ENCODE measurements at regions not wholly inside any gene's neighbourhood (a gene's known extent, or its start where the extent isn't known, plus 50 kb on each side); places are given as distances from the start of the nearest gene placed in this dataset.
"Not testable (repeated sequence)": the region's sequence is repeated elsewhere in the genome, so short reads cannot be mapped to it uniquely, and the experiment has no call there.

DNA sequence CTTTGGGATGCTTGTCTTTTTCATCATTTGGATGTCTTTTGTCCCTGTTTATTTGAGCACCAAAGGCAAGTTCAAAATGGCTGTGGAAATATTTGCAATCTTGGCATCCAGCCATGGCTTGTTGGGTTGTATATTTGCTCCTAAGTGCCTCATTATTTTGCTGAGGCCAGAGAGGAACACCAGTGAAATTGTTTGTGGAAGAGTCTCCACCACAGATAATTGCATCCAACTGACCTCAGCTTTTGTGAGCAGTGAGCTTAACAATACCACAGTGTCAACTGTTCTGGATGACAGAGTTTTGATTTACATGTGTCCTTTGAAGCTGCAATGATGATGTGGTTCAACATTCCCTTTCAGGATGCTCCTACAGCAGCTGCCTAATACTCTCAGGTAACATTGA, 83.0 kb upstream of the KCNAB1 start:
- no peak overlapping the region for H3K27ac ChIP-seq
- TF ChIP-seq ZFX (IDR thresholded peaks at IDR 0.05) = no peak
- TF ChIP-seq, protein P1, sequence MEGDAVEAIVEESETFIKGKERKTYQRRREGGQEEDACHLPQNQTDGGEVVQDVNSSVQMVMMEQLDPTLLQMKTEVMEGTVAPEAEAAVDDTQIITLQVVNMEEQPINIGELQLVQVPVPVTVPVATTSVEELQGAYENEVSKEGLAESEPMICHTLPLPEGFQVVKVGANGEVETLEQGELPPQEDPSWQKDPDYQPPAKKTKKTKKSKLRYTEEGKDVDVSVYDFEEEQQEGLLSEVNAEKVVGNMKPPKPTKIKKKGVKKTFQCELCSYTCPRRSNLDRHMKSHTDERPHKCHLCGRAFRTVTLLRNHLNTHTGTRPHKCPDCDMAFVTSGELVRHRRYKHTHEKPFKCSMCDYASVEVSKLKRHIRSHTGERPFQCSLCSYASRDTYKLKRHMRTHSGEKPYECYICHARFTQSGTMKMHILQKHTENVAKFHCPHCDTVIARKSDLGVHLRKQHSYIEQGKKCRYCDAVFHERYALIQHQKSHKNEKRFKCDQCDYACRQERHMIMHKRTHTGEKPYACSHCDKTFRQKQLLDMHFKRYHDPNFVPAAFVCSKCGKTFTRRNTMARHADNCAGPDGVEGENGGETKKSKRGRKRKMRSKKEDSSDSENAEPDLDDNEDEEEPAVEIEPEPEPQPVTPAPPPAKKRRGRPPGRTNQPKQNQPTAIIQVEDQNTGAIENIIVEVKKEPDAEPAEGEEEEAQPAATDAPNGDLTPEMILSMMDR (conservative IDR thresholded peaks at IDR 0.05) = no peak

DNA sequence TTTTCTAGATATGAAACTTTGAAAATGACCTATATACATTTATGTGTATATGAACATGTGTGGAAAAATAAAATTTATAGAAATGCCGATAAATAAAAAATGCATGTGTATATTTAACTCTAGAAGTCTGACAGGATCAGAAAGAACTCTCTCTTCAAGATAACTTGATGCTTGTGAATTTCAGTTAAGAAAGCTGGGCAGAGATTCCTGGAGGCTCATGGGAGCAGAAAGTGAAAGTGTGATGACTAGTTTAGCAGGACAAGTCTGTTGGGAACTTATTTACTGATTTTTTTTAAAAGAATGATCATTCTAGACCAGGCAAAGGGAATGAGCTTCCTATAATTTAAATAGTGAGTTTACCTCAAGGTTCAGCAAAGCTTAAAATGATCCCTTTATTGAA, 81.5 kb upstream of the KCNAB1 start:
- TF ChIP-seq ZFX (IDR thresholded peaks at IDR 0.05) = no peak
- TF ChIP-seq, protein P1 (conservative IDR thresholded peaks at IDR 0.05) = no peak
- no peak overlapping the region for H3K27ac ChIP-seq

DNA sequence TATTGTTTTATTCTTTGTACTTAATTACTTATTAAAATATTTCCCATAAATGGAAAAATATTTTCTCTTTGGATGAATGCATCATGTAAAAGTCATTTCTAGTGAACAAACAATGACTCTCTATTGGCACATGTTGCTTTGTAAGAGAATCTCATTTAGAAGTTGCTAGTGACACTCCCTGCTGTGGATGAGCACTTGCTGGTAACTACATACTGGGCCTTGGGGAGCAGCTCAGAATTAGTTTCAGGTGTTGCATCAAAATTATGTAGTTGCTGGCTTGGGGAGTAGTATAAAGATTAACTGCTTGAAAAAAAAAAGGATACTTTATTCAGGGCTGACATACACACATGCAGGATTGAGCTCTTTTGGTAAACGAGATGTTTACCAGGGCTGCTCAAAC, 80.3 kb upstream of the KCNAB1 start:
- no peak overlapping the region for H3K27ac ChIP-seq
- no peak for TF ChIP-seq ZFX (IDR thresholded peaks at IDR 0.05)
- TF ChIP-seq, protein P1 (conservative IDR thresholded peaks at IDR 0.05) = no peak

DNA sequence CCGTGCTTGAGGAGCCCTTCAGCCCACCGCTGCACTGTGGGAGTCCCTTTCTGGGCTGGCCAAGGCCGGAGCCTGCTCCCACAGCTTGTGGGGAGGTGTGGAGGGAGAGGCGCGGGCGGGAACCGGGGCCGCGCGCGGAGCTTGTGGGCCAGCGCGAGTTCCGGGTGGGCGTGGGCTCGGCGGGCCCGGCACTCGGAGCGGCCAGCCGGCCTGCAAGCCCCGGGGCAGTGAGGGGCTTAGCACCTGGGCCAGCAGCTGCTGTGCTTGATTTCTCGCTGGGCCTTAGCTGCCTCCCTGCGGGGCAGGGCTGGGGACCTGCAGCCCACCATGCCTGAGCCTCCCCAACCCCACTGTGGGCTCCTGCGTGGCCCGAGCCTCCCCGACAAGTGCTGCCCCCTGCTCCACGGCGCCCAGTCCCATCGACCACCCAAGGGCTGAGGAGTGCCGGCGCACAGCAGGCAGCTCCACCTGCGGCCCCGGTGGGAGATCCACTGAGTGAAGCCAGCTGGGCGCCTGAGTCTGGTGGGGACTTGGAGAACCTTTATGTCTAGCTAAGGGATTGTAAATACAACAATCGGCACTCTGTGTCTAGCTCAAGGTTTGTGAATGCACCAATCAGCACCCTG, 79.0 kb upstream of the KCNAB1 start:
- not testable (repeated sequence) for H3K27ac ChIP-seq

DNA sequence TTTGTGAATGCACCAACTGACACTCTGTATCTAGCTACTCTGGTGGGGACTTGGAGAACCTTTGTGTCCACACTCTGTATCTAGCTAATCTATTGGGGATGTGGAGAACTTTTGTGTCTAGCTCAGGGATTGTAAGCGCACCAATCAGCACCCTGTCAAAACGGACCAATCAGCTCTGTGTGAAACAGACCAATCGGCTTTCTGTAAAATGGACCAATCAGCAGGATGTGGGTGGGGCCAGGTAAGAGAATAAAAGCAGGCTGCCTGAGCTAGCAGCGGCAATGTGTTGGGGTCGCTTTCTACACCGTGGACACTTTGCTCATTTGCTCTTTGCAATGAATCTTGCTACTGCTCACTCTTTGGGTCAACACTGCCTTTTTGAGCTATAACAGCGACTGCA, 78.5 kb upstream of the KCNAB1 start:
- not testable (repeated sequence) for H3K27ac ChIP-seq

DNA sequence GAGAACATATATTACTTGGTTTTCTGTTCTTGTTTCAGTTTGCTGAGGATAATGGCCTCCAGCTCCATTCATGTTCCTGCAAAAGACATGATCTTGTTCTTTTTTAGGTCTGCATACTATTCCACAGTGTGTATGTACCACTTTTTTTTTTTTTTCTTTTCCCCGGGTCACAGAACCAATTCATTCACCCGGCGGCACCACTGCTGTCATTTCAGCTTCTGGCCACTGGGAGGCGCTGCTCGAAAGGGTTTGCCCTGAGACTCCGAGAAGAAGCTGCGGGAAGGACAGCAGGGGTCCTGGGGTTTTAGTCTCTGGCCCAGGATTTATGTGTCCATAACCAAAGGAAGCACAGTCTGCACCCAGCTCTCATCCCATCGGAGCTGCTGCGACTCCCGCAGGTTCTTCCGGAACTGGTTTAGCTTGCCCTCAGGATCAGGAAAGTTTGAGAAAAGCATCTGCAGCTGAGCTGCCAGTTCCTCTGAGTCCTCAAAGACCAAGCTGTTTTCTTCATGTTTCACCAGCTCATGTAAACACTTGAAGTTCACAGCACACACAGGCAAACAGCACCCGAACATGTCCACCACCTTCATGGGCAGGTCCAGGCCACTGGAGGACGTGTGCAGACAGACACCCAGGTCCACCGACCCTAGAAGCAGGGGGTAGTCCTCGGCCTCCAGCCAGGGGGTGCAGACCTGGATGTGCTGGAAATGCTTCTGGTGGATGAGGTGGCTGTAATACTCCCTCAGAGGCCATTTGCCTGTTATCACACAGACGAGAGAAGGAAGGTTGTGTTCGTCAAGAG, 76.3 kb upstream of the KCNAB1 start:
- not testable (repeated sequence) for H3K27ac ChIP-seq
- TF ChIP-seq, protein P1 (conservative IDR thresholded peaks at IDR 0.05) = peak; percentile 99

DNA sequence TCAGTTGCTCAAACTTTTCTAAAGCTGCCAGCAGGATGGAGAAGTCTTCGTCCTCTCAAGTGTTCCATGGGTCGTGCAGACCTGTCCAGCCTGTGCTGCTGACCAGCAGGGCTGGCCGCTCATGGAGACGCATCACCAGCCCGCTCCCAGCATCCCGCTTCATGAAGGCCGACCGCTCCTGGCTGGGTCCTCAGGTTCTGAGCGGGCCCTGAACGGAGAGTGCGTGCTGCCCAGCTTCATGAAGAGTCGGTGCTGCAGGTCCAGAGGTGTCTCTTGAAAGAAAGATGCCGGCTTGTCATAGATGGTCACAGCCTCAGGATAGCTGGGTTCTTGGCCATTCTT, 75.8 kb upstream of the KCNAB1 start:
- TF ChIP-seq, protein P1 (conservative IDR thresholded peaks at IDR 0.05) = no peak
- no peak for TF ChIP-seq ZFX (IDR thresholded peaks at IDR 0.05)

DNA sequence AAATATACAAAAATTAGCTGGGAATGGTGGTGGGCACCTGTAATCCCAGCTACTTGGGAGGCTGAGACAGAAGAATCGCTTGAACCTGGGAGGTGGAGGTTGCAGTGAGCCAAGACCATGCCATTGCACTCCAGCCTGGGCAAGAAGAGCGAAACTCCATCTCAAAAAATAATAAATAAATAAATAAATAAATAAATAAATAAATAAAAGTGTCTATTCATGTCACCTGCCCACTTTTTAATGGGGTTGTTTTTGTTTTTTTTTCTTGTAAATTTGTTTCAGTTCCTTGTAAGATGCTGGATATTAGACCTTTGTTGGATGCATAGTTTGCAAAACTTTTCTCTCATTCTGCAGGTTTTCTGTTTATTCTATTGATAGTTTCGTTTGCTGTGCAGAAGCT, 71.9 kb upstream of the KCNAB1 start:
- not testable (repeated sequence) for H3K27ac ChIP-seq

More for the DNA sequence above, 75.8 kb upstream of the KCNAB1 start:
- H3K27ac ChIP-seq = no peak overlapping the region

DNA sequence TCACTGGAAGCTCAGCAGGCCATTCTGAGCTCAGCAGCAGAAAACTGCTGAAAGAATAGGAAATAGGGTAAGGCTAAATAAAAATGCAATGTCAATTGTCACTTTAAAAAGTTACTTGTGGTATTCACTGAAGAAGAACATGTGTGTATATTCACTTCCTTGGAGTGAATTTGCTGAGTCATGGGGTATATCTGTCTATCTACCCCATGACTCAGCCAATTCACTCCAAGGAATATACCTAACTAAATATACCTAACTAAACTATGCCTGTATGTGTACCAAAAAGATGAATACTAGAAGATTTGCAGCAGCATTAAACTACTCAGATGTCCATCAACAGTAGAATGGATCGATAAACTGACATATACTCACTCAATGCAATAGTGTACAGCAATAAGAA, 69.5 kb upstream of the KCNAB1 start:
- H3K27ac ChIP-seq = no peak overlapping the region
- no peak for TF ChIP-seq ZFX (IDR thresholded peaks at IDR 0.05)
- TF ChIP-seq, protein P1 (conservative IDR thresholded peaks at IDR 0.05) = no peak

All from C4-2B (cell line).